GM12873 (cell line): ENCODE measurements at regions not wholly inside any gene's neighbourhood (a gene's known extent, or its start where the extent isn't known, plus 50 kb on each side); places are given as distances from the start of the nearest gene placed in this dataset.

Source experiments
- TF ChIP-seq, protein P1 (sequence below): IDR thresholded peaks from 2 replicates; pipeline ENCODE4 v1.5.1; 2012; ENCODE audit warnings: low read depth, mild to moderate bottlenecking, moderate library complexity, low read length, control low read depth; ENCODE audit not compliant: insufficient read depth; ENCODE audit errors: missing control alignments

DNA sequence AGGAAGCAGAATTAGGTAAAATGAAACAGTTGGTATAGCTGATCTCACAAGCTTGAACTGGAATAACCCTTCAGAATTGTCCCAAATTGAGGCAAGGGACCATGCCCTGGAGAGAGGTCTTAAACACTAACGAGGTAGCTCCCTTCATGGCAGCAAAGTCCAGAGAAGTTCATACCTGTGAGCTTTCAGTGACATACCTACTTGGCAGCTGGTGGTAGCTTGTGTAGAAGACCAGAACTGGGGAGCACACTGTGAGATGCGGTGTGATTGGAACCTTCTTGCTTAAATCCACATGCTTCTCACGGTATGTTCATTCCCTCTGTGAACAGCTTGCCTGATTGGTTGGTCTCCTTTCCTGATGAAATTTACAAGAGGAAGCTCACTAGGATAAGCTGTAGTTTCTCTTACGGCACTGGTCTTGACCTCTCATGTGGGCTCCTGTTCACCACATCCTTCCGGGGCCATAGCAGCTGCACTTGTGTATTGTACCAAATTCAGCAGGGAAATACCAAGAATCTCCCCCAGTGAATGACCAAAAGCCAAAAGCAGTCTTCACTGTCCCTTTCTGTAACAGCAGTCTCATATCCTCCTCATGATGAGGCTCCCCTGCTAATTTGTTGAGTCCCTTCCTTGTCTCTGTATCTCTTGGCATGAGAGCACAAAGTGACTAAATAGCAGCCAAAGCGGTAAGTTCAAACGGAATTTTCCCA is 483.7 kb upstream of the FRG2C start:
- TF ChIP-seq, protein P1, sequence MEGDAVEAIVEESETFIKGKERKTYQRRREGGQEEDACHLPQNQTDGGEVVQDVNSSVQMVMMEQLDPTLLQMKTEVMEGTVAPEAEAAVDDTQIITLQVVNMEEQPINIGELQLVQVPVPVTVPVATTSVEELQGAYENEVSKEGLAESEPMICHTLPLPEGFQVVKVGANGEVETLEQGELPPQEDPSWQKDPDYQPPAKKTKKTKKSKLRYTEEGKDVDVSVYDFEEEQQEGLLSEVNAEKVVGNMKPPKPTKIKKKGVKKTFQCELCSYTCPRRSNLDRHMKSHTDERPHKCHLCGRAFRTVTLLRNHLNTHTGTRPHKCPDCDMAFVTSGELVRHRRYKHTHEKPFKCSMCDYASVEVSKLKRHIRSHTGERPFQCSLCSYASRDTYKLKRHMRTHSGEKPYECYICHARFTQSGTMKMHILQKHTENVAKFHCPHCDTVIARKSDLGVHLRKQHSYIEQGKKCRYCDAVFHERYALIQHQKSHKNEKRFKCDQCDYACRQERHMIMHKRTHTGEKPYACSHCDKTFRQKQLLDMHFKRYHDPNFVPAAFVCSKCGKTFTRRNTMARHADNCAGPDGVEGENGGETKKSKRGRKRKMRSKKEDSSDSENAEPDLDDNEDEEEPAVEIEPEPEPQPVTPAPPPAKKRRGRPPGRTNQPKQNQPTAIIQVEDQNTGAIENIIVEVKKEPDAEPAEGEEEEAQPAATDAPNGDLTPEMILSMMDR, result no peak

DNA sequence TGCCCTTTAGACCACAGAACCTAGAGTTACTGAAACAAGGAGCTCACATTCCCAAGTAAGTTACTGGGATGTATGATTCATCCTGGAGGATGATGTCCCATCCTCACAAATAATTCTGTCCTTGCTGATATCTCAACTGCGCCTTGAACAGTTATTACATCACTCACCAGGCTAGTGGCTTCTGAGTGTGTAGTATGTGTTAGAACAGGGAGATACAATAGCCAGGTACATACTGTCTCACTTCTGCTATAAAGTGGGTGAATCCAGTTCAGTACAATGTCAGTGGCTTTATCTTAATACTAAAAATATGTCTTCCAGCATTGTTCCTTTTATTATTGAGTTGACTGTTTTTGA is 483.2 kb upstream of the FRG2C start:
- TF ChIP-seq, protein P1, result no peak

DNA sequence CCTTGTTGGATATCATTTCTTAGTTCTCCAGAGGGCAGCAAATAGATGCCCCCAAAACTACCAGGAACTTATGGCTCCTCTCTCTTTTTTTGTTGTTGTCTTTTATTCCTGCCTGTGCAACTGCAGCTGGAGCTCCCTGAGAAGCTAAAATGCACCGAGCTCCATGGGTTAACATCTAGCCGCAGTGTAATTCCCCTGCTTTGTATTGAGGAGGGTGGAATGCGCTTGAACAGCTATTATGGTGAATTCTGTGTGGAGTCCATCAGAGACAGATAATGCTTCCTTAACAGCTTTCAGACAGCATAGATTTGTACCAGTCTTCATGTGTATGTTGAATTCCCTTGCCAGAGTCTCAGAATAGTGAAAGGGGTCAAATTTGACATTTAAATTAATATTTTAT is 475.2 kb upstream of the FRG2C start:
- TF ChIP-seq, protein P1, result no peak

DNA sequence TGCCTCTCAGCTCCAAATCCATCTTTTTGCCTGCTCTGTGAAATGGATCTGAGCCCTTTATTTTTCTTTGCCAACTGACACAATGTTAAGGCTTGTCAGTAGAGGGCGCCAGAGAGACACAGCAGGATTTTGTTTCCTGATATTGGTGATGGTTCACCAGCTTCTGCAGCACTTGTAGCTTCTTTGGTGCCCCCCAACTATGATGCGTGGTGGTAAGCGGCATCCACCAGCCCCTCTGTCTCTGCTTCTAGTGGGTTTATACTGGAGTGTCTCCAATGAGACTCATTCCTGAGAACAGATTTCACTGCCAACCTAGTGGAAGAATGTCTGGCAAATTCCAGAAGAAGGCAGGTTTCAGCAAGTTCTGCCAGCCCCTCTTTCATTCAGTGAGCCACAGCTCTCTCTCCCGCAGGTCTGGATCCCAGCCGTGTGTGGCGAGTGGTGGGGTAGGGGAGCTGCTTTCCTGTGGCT is 471.9 kb upstream of the FRG2C start:
- TF ChIP-seq, protein P1, result peak; percentile 84

DNA sequence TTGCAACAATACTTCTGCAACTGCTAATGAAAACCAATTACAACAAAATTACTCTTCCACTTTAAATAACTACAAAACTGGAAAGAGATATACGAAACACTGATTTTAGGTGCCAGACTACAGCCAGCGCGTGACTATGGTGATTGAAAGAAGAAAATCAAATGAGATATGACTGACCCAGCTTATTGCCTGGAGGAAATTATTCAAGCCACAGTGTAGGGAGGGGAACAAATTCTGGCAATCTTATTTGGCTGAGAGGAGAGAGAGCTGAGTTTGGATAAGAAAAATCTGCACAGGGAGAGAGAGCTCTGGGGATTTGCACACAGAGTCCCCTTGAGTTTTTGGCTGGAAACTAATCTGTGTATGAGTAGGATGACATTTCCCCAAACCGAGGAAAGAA is 470.3 kb upstream of the FRG2C start:
- TF ChIP-seq, protein P1, result no peak

DNA sequence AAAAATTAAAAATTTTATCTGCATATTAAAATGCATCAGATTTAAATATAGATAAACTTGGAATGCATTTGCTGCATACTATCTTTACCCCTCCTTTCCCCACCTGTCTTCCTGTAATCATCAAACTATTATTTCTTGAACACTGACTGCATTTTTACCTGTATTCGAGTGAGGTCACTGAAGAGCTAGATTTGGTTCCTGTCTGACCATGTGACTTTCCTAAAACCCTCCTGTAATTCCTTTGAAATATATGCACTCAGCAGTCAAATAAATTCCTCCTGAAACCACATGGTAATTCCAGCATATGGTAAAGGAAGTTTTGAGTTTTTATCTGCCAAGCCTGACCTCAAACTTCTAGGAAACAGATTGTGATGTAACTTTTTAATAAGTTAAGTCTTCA is 445.6 kb upstream of the FRG2C start:
- TF ChIP-seq, protein P1, result no peak

DNA sequence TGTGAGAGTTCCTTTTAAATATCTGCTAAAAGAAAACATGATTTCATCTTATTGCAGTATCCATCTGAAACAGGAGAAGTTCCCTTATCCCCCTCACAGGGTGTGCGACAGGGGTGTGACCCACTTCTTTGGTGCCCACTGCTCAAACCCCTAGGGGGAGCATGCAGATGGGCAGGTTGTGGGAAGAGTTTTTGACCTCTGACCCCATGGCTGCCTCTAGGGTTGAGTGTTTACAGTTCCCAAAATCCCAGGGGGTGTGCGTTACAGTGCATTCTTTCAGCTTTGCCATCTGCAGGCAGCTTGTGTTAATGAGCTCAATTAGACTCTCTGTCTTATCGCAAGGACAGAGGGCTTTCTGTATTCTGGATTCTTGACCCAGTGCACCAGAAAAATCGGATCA is 443.2 kb upstream of the FRG2C start:
- TF ChIP-seq, protein P1, result no peak
